ENCODE measurements at regions not wholly inside any gene's neighbourhood (a gene's known extent, or its start where the extent isn't known, plus 50 kb on each side); places are given as distances from the start of the nearest gene placed in this dataset.

DNA sequence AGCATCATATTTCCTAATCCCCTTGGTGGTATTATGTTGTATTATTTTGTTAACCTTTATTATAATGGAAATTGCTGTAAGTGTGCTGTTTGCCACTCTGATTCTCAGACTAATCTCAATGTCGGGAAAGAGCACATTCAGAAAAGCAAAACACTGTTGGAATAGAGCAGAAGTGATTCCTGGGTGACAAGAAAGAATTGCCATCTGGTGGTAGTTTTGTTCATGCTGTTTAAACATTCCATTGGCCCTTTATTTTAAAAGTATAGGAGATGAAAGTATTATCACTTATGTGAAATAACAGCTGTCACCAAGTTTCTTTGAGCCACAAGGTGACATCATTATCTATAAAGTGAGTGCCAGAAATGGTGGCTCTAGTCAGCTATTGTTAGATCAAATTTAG lies 301.3 kb upstream of the SGCD start:
- POLR2A ChIA-PET, result no interaction called here
- Histone ChIP-seq H3K4me2 (no peak overlapping the region), H3K9me3 (no peaks in the 10 kb centered on the region), H3K4me3 (no peak overlapping the region), H3K27ac (no peak overlapping the region), H3K4me1 (0 out of 3 replicates have a peak, but pooled peaks cover 1% of the 10 kb centered on the region)
- no peak for FAIRE-seq
- CTCF ChIA-PET, result interaction anchor here (0.9 kb wide), 1 partner anchor 82 kb away, joined by 4 read pairs; no protein-coding TSS in a partner anchor
- no peak for ATAC-seq
- DNase-seq (ENCODE audit: low read depth in 1 of 2, low spot score in 1 of 2), result no peak
- no peak for TF ChIP-seq RCOR1 (IDR thresholded peaks at IDR 0.05; ENCODE audit: low read depth, low read length)
- TF ChIP-seq KDM5A (IDR thresholded peaks at IDR 0.05), result no peak
- no peak for TF ChIP-seq HOXB13 (CRISPR knock-in tag; IDR thresholded peaks at IDR 0.05; ENCODE audit: low read depth)
- TF ChIP-seq, protein P1, sequence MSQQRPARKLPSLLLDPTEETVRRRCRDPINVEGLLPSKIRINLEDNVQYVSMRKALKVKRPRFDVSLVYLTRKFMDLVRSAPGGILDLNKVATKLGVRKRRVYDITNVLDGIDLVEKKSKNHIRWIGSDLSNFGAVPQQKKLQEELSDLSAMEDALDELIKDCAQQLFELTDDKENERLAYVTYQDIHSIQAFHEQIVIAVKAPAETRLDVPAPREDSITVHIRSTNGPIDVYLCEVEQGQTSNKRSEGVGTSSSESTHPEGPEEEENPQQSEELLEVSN (IDR thresholded peaks at IDR 0.05; ENCODE audit: borderline replicate concordance, low read depth), result no peak
- no peak for TF ChIP-seq ZFP36 (IDR thresholded peaks at IDR 0.05; ENCODE audit: borderline replicate concordance, partially characterized antibody)
- TF ChIP-seq, protein P2, sequence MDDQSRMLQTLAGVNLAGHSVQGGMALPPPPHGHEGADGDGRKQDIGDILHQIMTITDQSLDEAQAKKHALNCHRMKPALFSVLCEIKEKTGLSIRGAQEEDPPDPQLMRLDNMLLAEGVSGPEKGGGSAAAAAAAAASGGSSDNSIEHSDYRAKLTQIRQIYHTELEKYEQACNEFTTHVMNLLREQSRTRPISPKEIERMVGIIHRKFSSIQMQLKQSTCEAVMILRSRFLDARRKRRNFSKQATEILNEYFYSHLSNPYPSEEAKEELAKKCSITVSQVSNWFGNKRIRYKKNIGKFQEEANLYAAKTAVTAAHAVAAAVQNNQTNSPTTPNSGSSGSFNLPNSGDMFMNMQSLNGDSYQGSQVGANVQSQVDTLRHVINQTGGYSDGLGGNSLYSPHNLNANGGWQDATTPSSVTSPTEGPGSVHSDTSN (IDR thresholded peaks at IDR 0.05), result no peak
- no peak for TF ChIP-seq MAZ (IDR thresholded peaks at IDR 0.05; ENCODE audit: borderline replicate concordance, low read depth, low read length)
- no peak for TF ChIP-seq JUN (IDR thresholded peaks at IDR 0.05)
- no peak for TF ChIP-seq PHF8 (IDR thresholded peaks at IDR 0.05; ENCODE audit: borderline replicate concordance, low read depth)
- no peak for TF ChIP-seq ZSCAN20 (CRISPR knock-in tag; IDR thresholded peaks at IDR 0.05)
- TF ChIP-seq CEBPB (IDR thresholded peaks at IDR 0.05), result no peak
- no peak for TF ChIP-seq HOXB5 (CRISPR knock-in tag; IDR thresholded peaks at IDR 0.05)
- TF ChIP-seq, protein P3, sequence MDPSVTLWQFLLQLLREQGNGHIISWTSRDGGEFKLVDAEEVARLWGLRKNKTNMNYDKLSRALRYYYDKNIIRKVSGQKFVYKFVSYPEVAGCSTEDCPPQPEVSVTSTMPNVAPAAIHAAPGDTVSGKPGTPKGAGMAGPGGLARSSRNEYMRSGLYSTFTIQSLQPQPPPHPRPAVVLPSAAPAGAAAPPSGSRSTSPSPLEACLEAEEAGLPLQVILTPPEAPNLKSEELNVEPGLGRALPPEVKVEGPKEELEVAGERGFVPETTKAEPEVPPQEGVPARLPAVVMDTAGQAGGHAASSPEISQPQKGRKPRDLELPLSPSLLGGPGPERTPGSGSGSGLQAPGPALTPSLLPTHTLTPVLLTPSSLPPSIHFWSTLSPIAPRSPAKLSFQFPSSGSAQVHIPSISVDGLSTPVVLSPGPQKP (IDR thresholded peaks at IDR 0.05; ENCODE audit: low read depth, low read length), result no peak
- TF ChIP-seq EHMT2 (IDR thresholded peaks at IDR 0.05; ENCODE audit: low read depth), result no peak
- no peak for TF ChIP-seq RNF2 (IDR thresholded peaks at IDR 0.05; ENCODE audit: borderline replicate concordance, low read depth)
- 70% methylated on average over 1 of the region's 1 CpG for WGBS (ENCODE audit: missing lambda C conversion rate)

DNA sequence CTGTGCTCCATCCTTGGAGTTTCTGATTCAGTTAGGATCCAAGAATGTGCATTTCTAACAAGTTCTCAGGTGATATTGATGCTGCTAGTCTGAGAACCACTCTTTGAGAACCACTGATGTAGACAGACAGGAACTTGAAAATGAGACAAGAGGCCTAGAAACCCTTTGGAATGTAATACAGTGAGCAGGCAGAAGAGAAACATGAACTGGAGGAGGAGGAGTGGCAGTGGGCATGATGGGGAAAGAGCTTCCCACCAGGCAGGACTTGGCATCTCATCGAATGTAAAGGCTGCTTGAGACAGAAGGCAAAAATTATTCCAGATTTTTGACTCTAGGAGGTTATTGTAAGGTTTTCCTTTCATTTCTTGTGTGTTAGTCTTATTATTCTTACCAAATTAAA lies 295.8 kb upstream of the SGCD start:
- FAIRE-seq, result no peak
- no peak for TF ChIP-seq TFCP2L1 (CRISPR knock-in tag; IDR thresholded peaks at IDR 0.05)
- no peak for TF ChIP-seq MAZ (IDR thresholded peaks at IDR 0.05; ENCODE audit: borderline replicate concordance, low read depth, low read length)
- TF ChIP-seq, protein P4, sequence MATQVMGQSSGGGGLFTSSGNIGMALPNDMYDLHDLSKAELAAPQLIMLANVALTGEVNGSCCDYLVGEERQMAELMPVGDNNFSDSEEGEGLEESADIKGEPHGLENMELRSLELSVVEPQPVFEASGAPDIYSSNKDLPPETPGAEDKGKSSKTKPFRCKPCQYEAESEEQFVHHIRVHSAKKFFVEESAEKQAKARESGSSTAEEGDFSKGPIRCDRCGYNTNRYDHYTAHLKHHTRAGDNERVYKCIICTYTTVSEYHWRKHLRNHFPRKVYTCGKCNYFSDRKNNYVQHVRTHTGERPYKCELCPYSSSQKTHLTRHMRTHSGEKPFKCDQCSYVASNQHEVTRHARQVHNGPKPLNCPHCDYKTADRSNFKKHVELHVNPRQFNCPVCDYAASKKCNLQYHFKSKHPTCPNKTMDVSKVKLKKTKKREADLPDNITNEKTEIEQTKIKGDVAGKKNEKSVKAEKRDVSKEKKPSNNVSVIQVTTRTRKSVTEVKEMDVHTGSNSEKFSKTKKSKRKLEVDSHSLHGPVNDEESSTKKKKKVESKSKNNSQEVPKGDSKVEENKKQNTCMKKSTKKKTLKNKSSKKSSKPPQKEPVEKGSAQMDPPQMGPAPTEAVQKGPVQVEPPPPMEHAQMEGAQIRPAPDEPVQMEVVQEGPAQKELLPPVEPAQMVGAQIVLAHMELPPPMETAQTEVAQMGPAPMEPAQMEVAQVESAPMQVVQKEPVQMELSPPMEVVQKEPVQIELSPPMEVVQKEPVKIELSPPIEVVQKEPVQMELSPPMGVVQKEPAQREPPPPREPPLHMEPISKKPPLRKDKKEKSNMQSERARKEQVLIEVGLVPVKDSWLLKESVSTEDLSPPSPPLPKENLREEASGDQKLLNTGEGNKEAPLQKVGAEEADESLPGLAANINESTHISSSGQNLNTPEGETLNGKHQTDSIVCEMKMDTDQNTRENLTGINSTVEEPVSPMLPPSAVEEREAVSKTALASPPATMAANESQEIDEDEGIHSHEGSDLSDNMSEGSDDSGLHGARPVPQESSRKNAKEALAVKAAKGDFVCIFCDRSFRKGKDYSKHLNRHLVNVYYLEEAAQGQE (IDR thresholded peaks at IDR 0.05), result no peak
- TF ChIP-seq, protein P3 (IDR thresholded peaks at IDR 0.05; ENCODE audit: low read depth, low read length), result no peak
- TF ChIP-seq RARB (CRISPR knock-in tag; IDR thresholded peaks at IDR 0.05), result no peak
- TF ChIP-seq JUN (IDR thresholded peaks at IDR 0.05), result no peak
- no peak for TF ChIP-seq FOSL2 (IDR thresholded peaks at IDR 0.05)
- TF ChIP-seq FOSL2 (CRISPR knock-in tag; IDR thresholded peaks at IDR 0.05), result no peak
- no peak for TF ChIP-seq BHLHE40 (IDR thresholded peaks at IDR 0.05; ENCODE audit: low read depth, low read length)
- TF ChIP-seq, protein P2 (IDR thresholded peaks at IDR 0.05), result no peak
- no peak for TF ChIP-seq KDM5A (IDR thresholded peaks at IDR 0.05)
- no peak for TF ChIP-seq RFX5 (IDR thresholded peaks at IDR 0.05)
- WGBS (ENCODE audit: missing lambda C conversion rate), result 80% methylated on average over 1 of the region's 1 CpG
- ChIA-PET CTCF (interaction anchor here (0.5 kb wide), 1 partner anchor 551 kb away, joined by 3 read pairs; no protein-coding TSS in a partner anchor), POLR2A (no interaction called here)
- no peak for ATAC-seq
- Histone ChIP-seq H3K4me2 (no peak overlapping the region), H3K27ac (no peak overlapping the region; a peak in 1 of 6 replicates), H3K9me3 (no peaks in the 10 kb centered on the region), H3K4me1 (peaks cover 2% of the 10 kb centered on the region; the same call in 1 of the 3 replicates), H3K4me3 (no peak overlapping the region)
- DNase-seq (ENCODE audit: low read depth in 1 of 2, low spot score in 1 of 2), result no peak

Measured in A549 (cell line).